ENCODE measurements at regions not wholly inside any gene's neighbourhood (a gene's known extent, or its start where the extent isn't known, plus 50 kb on each side); places are given as distances from the start of the nearest gene placed in this dataset.

GRCh38 chr3:147795418-147795817, 386.3 kb downstream of the ZIC1 start:
- no peaks in the 10 kb centered on the region for H3K9me3 Mint-ChIP-seq (ENCODE audit: low read depth)
- H3K36me3 Mint-ChIP-seq (ENCODE audit: low read depth), result no peaks in the 10 kb centered on the region
- H3K27me3 Mint-ChIP-seq (ENCODE audit: low read depth), result no peaks in the 10 kb centered on the region
- DNase-seq (ENCODE audit: low spot score), result no peak
- no peak overlapping the region for H3K27ac Mint-ChIP-seq (ENCODE audit: unreplicated experiment)
- TF ChIP-seq, protein P1, sequence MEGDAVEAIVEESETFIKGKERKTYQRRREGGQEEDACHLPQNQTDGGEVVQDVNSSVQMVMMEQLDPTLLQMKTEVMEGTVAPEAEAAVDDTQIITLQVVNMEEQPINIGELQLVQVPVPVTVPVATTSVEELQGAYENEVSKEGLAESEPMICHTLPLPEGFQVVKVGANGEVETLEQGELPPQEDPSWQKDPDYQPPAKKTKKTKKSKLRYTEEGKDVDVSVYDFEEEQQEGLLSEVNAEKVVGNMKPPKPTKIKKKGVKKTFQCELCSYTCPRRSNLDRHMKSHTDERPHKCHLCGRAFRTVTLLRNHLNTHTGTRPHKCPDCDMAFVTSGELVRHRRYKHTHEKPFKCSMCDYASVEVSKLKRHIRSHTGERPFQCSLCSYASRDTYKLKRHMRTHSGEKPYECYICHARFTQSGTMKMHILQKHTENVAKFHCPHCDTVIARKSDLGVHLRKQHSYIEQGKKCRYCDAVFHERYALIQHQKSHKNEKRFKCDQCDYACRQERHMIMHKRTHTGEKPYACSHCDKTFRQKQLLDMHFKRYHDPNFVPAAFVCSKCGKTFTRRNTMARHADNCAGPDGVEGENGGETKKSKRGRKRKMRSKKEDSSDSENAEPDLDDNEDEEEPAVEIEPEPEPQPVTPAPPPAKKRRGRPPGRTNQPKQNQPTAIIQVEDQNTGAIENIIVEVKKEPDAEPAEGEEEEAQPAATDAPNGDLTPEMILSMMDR (IDR thresholded peaks at IDR 0.05), result no peak
- no peak overlapping the region for H3K4me3 Mint-ChIP-seq (ENCODE audit: unreplicated experiment)
- peaks cover 25% of the 10 kb centered on the region for H3K4me1 Mint-ChIP-seq (ENCODE audit: low read depth)

DNA sequence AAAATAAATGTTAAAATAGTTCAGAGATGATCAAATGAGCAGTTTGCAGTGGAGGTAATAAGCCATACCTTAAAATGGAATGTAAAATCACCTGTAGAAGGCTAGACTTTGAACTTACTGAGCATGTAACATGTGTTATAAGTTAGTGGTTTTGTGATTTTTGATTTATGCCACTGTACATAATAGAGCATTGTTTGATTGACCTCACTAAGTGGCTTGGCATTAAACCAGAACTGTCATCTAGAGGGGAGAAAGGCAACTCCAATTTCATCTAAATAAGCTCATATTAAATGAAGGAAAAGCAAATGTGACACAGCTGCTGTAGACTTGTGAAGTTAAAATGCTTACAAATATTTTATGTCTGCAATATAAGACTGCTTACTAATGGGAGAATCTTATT, 387.9 kb downstream of the ZIC1 start:
- H3K27me3 Mint-ChIP-seq (ENCODE audit: low read depth), result no peaks in the 10 kb centered on the region
- TF ChIP-seq, protein P1 (IDR thresholded peaks at IDR 0.05), result no peak
- peaks cover 25% of the 10 kb centered on the region for H3K4me1 Mint-ChIP-seq (ENCODE audit: low read depth)
- no peak for DNase-seq (ENCODE audit: low spot score)
- H3K4me3 Mint-ChIP-seq (ENCODE audit: unreplicated experiment), result no peak overlapping the region
- no peak overlapping the region for H3K27ac Mint-ChIP-seq (ENCODE audit: unreplicated experiment)
- no peaks in the 10 kb centered on the region for H3K9me3 Mint-ChIP-seq (ENCODE audit: low read depth)
- H3K36me3 Mint-ChIP-seq (ENCODE audit: low read depth), result no peaks in the 10 kb centered on the region

GRCh38 chr3:147799601-147800000, 390.4 kb downstream of the ZIC1 start:
- H3K36me3 Mint-ChIP-seq (ENCODE audit: low read depth), result no peaks in the 10 kb centered on the region
- H3K27ac Mint-ChIP-seq (ENCODE audit: unreplicated experiment), result no peak overlapping the region
- TF ChIP-seq, protein P1 (IDR thresholded peaks at IDR 0.05), result no peak
- no peak overlapping the region for H3K4me3 Mint-ChIP-seq (ENCODE audit: unreplicated experiment)
- H3K4me1 Mint-ChIP-seq (ENCODE audit: low read depth), result peaks cover 15% of the 10 kb centered on the region
- no peak for DNase-seq (ENCODE audit: low spot score)
- no peaks in the 10 kb centered on the region for H3K27me3 Mint-ChIP-seq (ENCODE audit: low read depth)
- no peaks in the 10 kb centered on the region for H3K9me3 Mint-ChIP-seq (ENCODE audit: low read depth)

DNA sequence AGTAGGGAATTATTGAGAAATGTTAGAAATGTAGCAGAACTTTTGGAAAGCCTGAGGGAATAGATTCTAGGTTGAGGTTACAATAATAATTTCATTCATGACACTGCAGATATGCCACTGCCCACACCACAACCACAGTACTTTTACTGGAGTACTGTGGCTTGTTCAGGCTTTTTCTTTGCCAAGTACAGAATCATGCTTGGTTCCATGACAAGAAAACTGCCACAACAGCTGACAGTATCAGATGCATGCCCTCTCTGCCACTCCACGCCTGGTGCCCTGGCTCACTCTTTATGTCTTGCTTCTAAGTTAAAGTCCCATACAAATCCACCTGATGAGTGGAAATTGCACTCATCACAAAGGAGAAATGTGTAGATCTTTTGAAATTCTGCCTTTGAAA, 398.6 kb downstream of the ZIC1 start:
- Mint-ChIP-seq H3K9me3 (ENCODE audit: low read depth) (no peaks in the 10 kb centered on the region), H3K27ac (ENCODE audit: unreplicated experiment) (no peak overlapping the region), H3K27me3 (ENCODE audit: low read depth) (no peaks in the 10 kb centered on the region), H3K36me3 (ENCODE audit: low read depth) (no peaks in the 10 kb centered on the region), H3K4me1 (ENCODE audit: low read depth) (peaks cover 7% of the 10 kb centered on the region), H3K4me3 (ENCODE audit: unreplicated experiment) (no peak overlapping the region)
- DNase-seq (ENCODE audit: low spot score), result no peak
- TF ChIP-seq, protein P1 (IDR thresholded peaks at IDR 0.05), result no peak

DNA sequence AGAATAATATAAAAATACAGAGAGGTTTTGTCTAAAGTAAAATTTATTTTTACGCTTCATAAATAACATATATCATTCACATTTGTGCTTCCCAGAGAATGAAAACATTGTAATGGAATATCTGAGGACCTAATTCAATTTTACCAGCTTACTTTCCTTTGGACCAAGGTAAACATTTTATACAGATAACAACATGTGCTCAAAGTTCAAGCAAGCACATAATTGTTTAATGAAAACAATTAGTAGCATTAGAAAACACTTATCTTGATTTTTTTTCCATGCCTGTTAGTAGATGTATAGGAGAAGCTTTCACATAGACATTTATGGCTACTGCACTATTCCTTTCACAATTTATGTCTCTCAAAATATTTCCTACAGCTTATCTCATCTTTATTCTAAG, 400.0 kb downstream of the ZIC1 start:
- H3K4me3 Mint-ChIP-seq (ENCODE audit: unreplicated experiment), result no peak overlapping the region
- DNase-seq (ENCODE audit: low spot score), result no peak
- H3K4me1 Mint-ChIP-seq (ENCODE audit: low read depth), result peaks cover 7% of the 10 kb centered on the region
- no peak overlapping the region for H3K27ac Mint-ChIP-seq (ENCODE audit: unreplicated experiment)
- H3K9me3 Mint-ChIP-seq (ENCODE audit: low read depth), result no peaks in the 10 kb centered on the region
- H3K36me3 Mint-ChIP-seq (ENCODE audit: low read depth), result no peaks in the 10 kb centered on the region
- TF ChIP-seq, protein P1 (IDR thresholded peaks at IDR 0.05), result no peak
- H3K27me3 Mint-ChIP-seq (ENCODE audit: low read depth), result no peaks in the 10 kb centered on the region

All from chondrocyte (in vitro differentiated cells).